NCI-H526 (cell line): ENCODE measurements at regions not wholly inside any gene's neighbourhood (a gene's known extent, or its start where the extent isn't known, plus 50 kb on each side); places are given as distances from the start of the nearest gene placed in this dataset.
"Not testable (repeated sequence)": the region's sequence is repeated elsewhere in the genome, so short reads cannot be mapped to it uniquely, and the experiment has no call there.

ENCODE experiments used
- DNase-seq, 2 experiments: peaks; one replicate each; lab custom pipeline; 2025; lab: John Stamatoyannopoulos, UW

DNA sequence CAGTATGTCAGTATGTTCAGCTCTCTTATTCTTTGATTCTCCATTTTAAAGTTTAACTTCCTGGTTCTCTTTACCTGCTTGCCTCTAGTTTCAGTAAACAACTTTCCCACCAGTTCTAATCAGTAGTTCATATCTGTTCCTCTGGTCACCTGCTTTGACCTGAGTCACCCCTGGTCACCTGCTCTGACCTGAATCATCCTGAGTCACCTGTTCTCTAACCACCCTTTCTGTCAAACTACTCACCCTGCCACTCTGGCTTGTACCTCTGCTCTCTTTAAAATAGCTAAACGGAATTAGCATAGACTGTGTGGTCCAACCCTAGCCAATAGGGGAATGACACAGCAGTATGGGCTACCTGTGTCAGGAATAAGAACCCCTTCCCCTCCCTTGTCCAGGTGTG, 62.0 kb upstream of the NREP start:
- DNase-seq, result not testable (repeated sequence)

DNA sequence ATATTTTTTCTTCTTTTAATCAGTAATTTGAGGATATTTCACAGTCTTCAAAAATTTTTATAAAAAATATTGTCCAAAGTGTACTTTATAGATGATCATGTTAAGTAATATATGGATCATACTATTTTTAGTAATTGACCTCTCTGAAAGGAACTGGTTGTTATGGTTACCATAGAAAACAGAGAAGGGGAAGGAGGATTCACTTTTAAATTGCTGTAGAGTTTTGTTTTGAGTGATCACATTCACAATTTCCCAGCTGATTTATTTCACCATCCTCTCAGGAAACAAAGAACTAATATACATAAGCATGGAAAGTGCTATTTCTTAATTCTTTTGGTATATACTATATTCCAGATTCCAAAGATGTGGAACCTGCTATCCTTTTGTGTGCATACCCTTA, 56.5 kb upstream of the NREP start:
- DNase-seq, result no peak

DNA sequence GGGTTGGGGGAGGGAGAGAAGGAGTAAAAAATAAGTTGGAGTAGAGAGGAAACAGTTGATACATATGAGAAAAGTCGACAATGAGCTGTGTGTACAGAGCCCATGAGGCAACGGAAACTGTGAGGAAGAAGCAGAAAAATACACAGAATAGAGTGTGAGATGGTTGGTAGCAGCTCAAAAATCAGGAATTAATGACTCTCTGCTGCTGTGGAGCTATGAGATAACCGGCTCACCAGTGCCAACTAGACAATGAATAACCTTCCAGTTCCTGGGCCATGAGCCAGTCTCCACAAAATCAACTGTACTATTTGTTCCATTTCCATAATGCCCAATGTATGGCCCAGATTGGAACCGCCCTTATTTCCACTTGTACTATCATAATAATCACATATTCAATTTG, 53.1 kb upstream of the NREP start:
- DNase-seq, result no peak
